Putamen (tissue), 1 donor: ENCODE measurements at regions not wholly inside any gene's neighbourhood (a gene's known extent, or its start where the extent isn't known, plus 50 kb on each side); places are given as distances from the start of the nearest gene placed in this dataset.
"Not testable (repeated sequence)": the region's sequence is repeated elsewhere in the genome, so short reads cannot be mapped to it uniquely, and the experiment has no call there.

Experiments used
- DNase-seq: peaks from one replicate; pipeline ENCODE4 v3.0.0-alpha.2; 2016; ENCODE audit warnings: low spot score

DNA sequence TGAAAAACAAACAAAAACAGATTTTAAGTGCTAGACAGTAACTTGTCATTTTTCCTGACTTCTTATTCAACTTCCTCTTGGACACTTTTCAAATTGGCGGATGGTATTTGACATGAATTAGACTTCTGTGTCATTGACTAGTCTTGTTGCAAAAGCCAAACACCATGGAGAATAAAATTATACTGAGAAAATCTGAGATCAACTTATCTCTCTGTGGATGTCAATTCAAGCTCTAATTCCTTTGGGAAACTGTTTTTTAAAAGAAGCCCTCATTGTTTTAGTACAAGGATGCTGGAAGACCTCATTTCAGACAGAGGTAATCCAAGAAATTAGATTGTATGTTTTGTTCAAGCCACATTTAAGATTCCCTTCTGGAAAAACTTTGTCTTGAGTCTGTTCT lies 831.0 kb downstream of the SEMA5A start:
- DNase-seq, result no peak

- no peak for DNase-seq
These were observed 826.1 kb downstream of the SEMA5A start for GRCh38 chr5:8719796-8720195.

DNA sequence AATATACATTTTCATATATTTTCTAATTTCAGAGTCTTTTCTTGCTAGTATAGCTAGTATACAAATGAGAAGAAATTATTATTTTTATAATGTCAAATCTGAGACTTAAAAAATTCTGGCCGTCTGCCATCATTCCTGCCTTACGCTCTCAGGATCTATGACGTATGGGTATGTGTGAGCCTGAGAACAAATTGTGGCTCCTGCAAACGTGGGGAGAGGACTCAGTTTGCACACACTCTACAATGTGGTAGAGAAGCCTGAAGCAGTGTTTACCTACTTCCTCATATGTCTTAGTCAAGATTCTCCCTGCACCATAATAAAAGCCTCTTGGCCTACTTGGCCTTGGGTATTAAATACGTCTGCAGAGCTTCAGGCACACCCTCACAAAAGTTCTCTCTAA lies 825.4 kb downstream of the SEMA5A start:
- DNase-seq, result no peak

GRCh38 chr5:8721536-8721935 lies 824.3 kb downstream of the SEMA5A start:
- no peak for DNase-seq

DNA sequence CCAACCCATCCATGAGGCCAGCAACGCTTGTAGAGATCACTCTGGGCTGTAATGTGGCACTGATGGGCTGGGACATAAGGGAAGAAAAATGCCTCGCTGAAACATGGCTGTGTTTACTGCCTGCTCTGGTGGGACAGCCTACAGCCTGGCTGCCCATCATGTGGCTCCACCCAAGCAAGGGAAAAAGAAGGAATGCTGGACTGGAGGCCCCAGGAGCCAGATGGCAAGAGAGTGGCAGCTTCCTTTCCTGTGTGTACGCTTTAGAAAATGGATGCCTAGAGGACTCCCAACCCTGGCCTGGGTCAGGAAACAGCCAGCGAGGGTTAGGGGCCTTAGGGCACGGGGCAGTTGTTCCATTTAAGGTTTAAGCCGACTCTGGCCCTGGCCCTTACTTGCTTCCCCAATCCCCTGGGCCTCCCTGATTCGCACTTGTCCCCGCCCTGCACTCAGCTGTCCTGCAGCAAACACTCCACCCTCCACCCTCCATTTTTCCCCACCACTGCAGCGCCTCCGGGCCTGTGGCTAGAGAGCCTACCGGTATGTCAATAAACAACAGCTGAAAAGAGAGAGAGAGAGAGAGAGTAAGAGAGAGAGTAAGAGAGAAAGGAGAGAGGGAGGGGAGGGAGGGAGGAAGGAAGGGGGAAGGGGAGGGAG lies 819.4 kb downstream of the SEMA5A start:
- DNase-seq, result no peak

DNA sequence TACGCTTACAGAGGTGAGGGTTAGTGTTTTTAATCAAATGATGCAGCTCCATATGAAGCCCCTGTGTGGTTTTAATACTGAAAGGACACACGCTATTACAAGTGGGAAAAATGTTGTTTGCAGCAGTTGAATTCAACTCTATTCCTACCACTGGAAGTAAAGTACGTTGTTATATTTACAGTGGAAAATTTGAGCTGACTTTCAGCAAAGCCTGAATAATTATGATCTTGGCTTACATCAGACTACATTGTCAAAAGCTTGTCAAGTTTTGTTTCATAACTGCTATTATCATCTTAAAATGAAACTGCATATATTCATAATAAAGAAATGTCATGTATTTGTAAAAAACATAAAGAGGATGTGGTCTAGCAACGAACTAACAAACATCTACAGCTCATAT lies 818.5 kb downstream of the SEMA5A start:
- DNase-seq, result no peak

DNA sequence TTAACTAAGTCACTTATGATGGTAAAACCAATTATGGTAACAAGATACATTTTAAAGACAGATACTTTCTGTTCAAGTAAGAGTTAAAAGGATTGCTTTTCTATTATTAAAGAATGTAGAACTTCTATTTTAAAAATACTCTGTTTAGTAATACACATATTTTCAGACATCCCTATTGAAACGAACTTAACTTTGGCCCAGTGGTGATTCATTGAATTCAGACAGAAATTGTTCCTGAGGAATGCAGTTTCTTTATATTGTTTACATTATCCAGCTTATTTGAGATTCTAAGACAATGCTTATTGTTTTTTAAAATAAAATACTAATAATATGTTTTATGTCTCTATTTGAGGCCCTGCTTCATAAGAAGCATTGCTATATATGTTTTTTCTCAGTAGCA lies 816.4 kb downstream of the SEMA5A start:
- no peak for DNase-seq

GRCh38 chr5:8730194-8730593 lies 815.7 kb downstream of the SEMA5A start:
- DNase-seq, result no peak

GRCh38 chr5:8731110-8731509 lies 814.8 kb downstream of the SEMA5A start:
- not testable (repeated sequence) for DNase-seq

DNA sequence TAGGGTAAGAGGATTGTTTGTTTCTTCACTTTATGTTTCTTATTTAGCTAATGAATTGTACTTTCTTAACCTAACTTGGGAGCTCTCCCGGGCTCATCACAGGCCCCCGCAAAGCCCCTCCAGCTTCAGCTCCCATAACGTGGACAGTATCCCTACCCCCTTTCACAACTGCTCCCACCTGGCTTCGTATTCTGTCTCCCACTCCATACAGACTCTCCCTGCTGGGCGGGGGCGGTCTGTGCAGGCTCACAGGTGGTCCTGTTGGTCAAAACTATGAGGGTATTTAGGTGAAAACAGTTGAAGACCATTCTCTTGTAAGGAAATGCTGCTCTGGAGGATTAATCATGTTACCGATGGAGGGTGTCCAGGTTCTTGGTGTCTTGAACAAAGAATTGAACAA lies 805.3 kb downstream of the SEMA5A start:
- no peak for DNase-seq

DNA sequence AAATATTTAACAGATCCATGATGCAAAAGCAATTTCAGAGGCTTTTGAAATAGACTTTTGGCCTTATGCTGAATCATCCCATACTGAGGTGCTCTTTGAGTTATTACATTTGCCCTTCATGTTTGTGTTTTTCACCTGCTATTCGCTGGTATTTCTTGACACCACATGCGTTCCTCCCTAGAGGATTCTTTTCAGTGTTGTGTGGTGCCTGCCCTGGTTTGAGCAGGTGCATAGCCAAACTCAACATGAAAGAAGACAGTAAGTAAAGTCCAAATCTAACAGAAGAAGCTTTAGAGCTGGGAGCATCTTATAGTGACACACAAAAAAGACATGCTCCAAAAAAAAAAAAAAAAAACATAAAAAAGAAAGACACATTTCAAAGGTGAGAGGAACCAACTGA lies 796.3 kb downstream of the SEMA5A start:
- no peak for DNase-seq

DNA sequence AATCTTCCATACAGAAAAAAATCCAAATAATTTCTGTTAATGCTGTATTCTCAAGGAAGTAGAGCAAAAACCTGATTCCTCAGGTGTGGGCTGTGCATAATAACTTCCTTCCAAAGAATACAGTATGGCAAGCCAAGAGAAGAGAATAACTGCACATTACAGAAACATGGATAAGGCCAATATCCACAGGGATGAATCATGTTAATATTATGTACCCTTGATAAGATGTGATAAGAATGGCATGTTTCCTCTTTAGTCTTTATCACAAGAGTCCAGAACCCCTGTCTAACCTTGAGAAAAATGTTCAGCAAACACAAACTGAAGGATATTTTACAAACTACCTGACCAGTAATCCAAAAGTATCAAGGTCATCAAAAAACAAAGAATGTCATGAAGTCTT lies 795.8 kb downstream of the SEMA5A start:
- DNase-seq, result no peak

DNA sequence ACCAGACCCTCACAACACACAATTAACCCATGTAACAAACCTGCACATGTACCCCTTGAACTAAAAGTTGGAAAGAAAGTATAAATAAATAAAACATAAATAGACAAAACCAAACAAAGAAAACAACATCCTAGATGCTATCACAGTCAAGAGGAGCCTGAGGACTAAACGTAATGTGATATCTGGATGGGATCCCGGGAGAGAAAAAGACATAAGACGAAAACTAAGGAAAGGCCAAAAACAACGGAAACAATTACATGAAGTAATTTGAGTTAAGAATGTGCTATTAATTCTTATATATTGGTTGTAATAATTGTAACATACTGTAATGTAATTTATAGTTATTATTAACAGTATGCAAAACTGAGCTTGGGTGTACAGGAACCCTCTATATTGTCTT lies 793.9 kb downstream of the SEMA5A start:
- DNase-seq, result no peak

GRCh38 chr5:8752595-8752994 lies 793.3 kb downstream of the SEMA5A start:
- no peak for DNase-seq

GRCh38 chr5:8756498-8757084 lies 789.3 kb downstream of the SEMA5A start:
- DNase-seq, result peak; percentile 57

- no peak for DNase-seq
These were observed 780.0 kb downstream of the SEMA5A start for GRCh38 chr5:8765886-8766285.

- no peak for DNase-seq
These were observed 779.4 kb downstream of the SEMA5A start for GRCh38 chr5:8766448-8766847.

DNA sequence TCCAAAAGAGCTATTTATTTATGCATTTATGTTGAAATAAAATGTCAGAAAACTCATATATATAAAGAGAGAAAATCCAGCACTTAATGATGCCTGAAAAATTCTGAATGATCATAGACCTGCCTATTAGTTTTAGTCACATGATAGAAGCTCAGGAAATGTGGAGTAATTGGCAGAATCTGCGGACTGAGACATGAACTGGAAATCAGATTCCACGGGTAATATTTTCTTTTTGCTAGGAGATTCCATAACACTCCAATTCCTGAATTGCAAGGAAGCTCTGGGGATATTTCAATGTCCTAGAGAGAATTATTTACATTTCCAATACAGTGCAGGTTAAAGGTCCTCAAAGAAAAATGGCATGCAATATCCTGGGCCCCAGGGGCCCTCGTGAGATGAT lies 778.8 kb downstream of the SEMA5A start:
- DNase-seq, result no peak

DNA sequence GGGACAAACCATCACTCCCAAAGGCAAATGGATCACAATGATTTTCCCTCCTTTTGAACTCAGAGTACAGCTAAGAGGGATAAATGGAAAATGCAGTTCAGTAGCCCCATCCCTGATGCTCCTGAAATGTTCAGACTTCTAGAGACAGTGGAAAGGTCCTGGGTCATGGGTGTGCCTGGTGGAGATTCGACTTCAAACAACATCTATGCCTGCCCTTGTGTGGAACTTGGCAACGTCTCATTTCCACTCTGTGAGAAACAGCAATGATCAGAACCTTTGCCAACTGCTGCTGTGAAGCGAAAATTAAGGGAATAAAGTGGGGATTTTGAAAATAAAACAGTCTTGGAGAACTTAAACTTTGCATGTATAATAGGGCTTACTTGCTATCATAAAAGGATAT lies 778.1 kb downstream of the SEMA5A start:
- DNase-seq, result no peak

- no peak for DNase-seq
These were observed 776.2 kb downstream of the SEMA5A start for GRCh38 chr5:8769631-8770030.

DNA sequence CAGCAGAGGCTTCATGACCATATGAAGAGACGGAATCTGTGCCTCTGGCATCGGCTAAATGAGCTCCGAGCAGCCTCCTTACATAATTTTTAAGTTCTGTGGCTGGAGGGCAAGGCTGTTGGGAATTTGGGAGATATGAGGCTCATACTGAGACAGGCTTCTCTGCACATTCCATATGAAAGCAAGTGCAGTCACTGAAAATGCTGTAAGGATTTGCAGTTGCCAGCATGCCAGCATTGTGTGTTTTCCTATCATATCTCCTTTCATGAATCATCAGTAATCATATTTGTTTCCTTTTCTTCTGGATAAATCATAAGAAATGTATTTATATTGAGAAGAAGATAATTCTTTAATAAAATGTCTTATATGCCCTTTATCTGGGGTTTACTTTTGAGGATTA lies 775.4 kb downstream of the SEMA5A start:
- no peak for DNase-seq

GRCh38 chr5:8773046-8773615 lies 772.7 kb downstream of the SEMA5A start:
- no peak for DNase-seq

- no peak for DNase-seq
These were observed 761.2 kb downstream of the SEMA5A start for GRCh38 chr5:8784692-8785091.

DNA sequence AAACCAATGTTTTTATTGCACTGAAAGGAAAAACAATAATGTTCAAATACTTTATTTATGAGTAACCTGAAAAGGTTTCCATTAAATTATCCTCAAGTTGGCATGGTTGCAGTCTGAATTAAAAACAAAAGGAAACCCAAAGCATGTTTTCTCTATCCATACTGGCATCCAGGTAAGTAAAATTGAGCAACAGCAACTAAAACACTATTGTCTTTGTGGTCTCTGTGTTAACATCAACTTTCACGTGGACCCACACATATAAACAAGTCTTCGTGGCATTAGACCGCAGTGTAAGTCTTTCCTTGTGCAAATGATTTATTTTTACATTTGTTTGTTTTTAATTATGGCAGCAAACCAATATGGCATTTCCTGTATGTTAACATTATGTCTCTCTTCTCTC lies 757.6 kb downstream of the SEMA5A start:
- no peak for DNase-seq
